ENCODE measurements at regions not wholly inside any gene's neighbourhood (a gene's known extent, or its start where the extent isn't known, plus 50 kb on each side); places are given as distances from the start of the nearest gene placed in this dataset.

- TF ChIP-seq MAX (IDR thresholded peaks at IDR 0.05) (peak; percentile 68; the same call in 1 of the 2 replicates), EP300 (IDR thresholded peaks at IDR 0.05; ENCODE audit: borderline replicate concordance) (no peak), ZBTB7A (IDR thresholded peaks at IDR 0.05; ENCODE audit: low read depth) (no peak), REST (IDR thresholded peaks at IDR 0.05; ENCODE audit: low read depth) (no peak), YY1 (IDR thresholded peaks at IDR 0.05; ENCODE audit: low read depth) (no peak)
These were observed 168.3 kb upstream of the PPP1R3A start for GRCh38 chr7:114086914-114087652.

All from Ishikawa (cell line).